Activated CD8-positive, alpha-beta memory T cell treated with anti-CD3 and anti-CD28 coated beads, Interleukin-2, amount 50 U/mL, for 1 hour (primary cell): ENCODE measurements at regions not wholly inside any gene's neighbourhood (a gene's known extent, or its start where the extent isn't known, plus 50 kb on each side); places are given as distances from the start of the nearest gene placed in this dataset.

ENCODE experiments used
- DNase-seq: peaks from one replicate; pipeline ENCODE4 v3.0.0-alpha.2; 2020; ENCODE audit errors: extremely low read depth

DNA sequence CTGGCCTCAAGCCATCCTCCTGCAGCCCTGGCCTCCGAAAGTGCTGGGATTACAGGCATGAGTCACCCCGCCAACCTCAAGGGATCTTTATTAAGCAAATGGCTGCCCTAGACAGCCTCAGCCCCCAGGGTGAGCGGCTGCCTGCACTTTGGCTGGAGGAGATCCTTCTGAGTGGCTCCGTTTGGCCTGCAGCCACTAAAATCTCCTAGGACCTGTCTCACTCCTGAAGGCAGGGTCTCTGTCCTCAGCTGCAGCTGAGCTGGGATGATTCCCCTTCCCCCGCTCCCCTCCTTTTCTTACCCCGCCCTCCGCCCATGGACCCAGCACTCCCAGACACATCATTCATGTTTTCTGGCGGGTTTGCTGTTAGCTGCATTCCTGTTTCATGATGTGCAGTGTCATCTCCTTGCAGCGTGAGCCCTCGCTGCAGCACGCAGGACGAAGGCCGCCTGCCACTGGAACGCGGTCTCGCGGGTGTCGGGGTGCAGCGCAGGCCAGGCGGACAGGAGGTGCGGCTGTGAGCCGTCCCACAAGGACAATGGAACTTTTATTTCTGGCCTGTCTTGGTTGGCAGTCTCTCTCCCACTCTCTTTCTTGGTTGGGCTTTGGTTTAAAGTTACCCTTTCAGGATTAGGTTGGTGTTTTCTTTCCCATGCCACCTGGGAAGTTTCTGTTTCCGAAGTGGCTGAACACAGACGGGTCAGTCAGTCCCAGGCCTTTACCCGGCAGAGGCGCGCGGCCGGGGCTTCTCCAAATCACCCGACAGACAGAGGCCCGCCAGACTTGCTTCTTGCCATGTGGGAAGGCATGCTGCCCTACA lies 137.1 kb downstream of the FOXD1 start:
- no peak for DNase-seq

DNA sequence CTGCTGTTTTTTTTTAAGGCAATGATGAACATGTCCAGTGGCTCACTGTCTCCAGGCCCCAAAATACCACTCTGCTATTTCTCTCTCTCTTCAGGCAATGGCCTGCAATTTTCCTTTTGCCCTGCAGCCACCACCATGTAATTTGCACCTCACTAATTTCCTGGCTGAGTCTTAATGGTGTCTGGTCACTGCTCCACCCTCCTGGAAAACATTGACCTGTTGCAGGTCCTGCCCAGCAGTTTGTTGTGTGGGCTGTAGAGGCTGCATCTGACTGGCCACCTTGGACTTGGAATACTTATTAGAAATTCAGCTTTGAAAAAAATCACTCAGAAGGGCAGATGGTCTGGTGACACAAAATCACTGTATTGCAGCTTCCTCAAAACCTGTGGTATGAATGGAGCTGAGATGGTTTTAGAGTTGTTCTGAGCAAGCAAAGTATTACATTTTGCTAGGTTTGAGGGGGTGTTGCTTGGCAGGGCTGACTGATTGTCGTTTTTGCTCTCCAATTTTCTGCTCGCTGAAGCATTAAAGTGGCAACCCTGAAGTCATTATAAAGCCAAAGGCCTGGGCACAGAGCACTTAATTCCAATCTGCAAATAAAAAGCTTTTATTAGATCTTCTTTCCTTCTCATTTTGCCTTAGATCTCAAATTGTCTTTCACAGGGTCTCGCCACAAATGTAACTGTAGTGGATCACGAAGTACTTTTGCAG lies 134.8 kb downstream of the TMEM174 start:
- no peak for DNase-seq

DNA sequence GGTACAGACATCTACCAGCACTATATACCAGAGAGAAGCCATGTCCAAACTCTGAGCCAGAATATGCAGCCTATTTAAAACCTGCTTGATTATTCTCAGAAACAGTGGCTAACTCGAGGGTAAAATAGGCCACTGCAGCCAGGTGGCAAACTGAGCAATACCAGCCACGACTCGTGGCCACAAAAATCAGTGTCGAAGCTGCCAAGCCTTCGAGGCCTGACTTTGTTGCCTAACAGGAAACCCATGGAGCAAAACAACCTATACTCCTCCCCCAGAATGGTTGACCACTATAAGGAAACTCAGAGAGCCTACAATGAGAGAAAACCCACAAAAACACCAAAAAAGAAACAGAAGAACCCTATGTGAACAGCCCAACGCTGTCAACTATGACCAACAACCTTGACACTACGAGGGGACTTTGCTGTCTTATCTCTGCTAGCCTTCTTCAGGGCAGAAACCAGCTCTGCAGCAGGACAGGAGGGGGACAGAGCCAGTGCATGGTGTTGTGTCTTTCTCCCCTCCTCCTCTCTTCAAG lies 133.8 kb downstream of the TMEM174 start:
- DNase-seq, result no peak

DNA sequence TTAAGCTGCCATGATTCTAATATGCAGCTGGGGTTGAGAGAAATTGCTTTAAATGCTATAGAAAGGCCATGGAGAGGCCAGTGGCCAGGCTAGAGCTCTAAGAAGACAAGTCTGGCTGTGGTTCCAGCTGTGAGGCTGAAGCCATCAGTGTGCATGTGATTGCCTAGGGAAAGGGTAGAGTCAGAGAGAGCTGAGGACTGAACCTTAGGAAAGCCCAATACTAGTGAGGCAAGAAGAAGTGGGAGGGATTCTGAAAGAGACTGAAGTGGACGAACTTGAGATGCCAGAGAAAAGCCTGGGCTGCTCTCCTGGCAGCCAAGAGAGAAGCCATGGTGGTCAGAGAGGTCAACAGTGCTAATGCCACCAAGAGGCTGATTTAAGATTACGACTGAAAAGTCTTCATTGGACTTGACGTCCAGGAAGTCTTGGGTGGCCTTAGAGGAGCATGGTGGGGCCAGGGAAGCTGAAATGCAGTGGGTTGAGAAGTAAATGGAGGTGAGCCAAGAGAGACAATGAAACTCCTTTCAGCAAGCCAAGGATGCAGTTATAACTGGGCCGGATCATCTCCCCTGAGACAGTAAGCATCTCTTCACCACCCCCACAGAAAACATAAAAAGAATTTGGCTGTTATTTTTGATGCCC lies 133.2 kb downstream of the TMEM174 start:
- DNase-seq, result no peak

DNA sequence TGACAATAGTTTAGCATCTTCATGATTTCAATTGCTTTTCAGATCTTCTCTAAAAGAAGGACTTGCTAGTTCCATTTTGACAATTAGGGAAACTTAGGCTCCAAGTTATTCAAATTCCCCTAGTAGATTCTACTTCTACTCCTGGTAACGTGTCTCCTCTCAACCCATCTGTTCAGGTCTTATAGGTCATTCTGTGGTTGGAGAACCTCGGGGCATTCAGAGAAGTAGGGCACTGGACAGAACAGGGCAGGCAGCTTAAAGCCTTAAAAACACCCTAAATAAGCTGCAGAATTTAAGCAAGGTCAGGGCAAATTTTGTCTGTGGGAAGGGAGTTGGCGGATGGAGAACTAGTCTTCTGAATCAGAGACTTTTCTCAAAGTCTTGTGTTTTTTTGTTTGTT lies 132.4 kb downstream of the TMEM174 start:
- DNase-seq, result no peak

DNA sequence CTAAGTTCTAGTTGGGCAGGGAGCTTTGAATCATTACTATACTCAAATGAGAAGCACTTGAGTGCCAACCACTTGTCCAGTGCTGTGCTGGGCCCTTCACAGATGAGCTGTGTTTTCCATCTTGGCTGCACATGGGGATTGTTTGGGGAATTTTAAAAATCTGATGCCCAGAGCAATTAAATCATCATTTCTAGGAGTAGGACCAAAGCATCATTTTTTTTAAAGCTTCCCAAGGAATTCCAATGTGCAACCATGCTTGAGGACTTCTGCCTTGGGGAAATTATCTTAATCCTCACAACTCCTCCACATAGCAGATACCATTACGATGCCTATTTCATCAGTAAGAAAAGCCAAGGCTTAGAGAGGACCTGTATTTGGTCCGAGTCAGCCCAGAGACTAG lies 131.4 kb downstream of the TMEM174 start:
- no peak for DNase-seq

DNA sequence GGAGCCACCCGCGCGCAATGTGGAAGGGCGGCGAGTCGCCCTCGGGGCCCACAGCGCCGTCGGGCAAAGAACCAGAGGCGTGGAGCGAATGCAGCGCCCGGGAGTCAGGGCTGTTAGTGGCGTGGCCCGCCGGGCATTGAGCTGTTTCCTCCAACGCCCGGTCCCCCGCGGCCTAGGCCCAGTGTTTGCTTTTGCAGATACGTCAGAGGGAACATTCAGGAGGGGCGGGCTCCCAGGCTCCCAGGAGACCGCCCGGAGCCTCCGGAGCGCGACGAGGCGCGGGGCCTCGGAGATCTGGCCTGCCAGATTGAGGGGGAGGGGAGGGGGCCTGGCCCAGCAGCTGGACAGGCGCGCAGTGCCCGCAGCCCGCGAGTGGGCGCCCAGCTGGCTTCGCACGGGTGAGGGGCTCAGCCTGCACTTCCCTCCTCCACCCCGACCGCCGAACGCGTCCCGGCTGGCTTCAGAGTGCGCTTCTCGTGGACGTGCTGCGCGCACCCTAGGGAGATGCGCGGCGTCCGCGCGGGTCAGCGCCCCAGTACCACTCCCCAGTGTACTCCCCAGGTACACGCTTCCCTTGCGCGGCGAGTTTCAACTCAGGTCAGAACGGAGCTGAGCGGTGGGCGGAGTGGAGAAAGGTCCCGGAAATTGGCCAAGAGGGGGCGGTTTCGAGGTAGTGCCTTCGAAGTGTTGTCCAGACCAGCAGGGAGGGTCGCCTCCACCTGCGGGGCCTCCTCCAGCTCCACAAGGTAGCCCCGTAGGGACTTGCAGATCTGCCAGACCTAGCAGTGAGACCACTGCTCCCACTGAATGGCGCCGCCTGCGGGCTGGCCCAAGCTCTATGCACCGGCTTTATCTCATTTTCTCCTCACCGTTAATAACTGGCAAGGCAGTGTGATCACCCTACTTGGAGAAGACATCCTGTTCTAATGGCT lies 130.4 kb downstream of the TMEM174 start:
- DNase-seq, result no peak

DNA sequence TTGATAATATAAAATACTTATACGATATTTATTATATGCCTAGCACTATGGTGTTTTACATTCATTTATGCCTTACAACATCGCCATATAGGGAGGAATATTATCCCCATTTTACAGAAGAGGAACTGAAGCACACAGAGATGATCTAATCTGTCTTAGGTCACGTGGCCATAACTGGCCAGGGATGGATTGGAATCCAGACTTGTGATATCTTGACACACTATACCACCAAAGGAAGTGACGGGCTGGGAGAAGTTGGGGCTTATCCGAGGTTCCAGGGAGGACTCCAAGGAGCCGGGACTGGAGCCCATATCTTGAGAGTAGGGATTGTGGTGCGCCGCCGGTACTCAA lies 129.8 kb downstream of the TMEM174 start:
- DNase-seq, result no peak

DNA sequence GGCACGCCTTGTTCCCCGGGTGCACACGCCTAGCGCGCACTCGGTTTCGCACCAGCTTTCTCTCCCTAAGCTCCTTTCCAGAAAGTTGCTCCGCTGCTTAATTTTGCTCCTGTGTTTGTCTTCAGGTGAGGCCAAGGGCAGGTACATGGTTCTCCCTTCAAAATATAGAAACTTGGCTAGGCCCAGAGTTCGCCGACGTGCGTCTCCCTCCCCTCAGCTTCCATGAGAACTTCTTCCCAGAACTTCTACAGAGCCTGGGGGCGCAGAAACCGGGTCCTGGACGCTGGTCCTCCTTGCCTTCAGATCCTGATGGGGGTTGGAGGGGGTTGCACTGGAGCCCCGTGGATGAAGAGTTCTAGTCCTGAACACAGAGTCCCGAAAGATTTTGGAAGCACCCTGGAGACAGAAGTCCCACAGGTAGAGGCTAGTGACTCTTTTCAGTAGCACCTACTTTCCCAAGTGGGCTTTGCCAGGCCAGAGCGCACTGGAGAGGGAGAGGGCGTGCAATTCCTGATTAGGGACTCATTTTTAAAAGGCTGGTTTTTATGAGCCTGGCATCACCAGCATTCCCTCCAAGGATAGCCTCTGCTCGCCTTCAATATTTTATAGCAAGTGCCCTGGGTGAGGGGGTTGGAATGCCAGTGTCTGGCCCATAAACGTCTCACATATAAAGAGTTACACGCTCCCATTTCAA lies 128.4 kb downstream of the TMEM174 start:
- DNase-seq, result no peak

DNA sequence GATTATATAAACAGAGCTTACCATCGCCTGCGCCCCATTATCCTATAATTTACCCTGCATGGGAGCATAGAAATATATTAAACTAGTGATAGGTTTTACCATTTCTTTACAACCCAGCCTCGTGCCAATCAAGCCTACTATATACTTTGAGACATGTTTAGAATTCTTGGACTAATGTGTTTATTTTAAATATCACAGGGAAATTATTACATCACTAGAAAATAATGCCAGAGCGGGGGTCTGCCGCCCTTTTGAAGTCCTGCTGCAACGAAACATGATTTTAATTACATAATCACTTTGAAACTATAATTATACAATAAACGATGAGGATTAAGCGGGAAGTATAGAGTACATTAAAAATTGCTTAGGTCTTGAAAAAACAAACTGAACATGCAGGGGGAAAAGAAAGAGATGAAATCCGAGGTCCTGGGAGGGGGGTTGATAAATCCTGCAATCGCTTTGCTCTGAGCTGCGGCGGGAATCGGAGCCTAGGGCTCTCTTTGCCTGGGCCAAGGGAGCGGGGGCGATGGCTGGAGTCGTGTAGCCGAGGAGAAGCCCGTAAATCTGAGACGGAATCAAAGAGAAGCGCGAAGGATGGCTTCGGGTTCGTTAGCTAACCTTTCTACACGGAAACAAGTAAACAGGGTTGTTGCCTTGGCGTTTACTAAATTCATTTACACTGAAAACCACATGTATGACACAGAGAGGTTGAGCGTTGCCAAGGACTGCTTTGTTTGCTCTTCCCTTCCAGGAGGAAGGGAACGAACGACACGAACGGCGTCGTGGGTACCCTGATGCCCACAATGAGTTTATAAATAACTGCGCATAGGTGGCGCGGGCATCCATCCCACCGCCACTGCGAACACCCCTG lies 127.6 kb downstream of the TMEM174 start:
- no peak for DNase-seq

DNA sequence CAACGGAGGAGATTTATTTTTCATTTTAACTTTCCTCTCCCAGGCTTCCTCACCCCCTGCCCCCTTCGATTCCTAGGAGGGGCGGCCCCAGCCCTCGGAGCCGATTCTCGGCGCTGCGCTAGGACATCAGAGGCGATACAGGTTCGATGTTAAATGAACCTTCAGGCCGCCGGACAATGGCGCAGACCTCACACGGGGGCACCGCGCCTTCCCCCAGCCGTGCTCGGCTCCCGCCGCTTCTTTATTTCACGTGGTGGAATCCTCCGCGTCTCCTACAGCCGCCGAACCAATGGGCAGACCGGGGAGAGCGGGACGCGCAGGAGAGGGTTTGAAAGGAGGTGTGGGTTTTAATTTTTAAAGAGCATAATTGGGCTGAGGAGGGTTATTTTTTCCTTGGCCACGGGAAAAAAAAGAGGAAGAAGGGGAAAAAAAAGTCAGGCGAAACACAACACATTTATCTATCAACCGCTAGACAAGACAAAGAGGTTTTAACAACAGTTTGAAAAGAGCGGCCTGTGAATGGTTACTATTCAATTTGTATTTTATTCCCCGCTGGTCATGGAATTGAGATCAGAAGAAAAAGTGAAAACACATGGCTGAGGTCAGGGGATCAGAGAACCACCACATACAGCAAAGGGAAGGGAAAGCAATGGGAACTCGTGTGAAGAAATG lies 126.8 kb downstream of the TMEM174 start:
- DNase-seq, result no peak

DNA sequence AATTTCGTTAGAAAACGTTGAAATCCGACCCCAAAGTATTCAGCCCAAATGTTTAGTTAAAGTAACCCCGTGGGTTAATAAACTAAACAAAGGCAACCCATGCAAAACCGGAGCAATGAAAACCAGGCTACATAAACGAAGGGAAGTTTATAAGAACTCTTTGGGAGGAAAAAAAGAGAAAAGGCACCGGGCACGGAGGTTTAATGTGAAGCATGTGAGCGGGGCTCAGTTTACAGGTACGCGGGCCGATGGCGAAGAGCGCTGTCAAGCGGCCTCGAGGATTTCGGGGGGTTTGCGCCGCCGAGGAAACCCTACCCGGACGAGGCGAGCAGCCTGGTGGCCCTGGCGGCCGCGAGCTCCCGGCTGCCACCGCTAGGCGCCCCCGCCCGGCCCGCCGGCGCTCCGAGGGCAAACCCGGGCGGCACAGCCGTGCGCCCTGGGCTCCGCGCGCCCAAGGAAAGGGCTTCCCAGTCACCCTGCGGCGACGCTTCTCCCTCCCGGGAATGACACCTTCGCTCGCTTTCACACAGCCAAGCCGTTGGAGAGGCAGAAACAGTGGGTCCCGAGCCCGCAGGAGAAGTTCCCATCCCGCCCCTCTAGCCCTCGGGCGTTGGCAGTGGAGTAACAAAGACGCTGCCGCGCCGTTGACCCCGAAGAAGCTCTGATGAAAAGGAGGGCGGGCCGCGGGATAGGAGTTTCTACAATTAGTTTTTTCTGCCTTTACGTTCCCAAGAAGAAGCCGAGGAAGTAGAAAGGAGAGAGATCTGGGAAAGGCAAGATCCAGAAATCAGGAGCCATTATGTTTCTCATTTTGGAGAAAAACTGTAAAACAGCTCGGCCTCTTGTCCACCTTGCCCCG lies 126.0 kb downstream of the TMEM174 start:
- DNase-seq, result no peak

DNA sequence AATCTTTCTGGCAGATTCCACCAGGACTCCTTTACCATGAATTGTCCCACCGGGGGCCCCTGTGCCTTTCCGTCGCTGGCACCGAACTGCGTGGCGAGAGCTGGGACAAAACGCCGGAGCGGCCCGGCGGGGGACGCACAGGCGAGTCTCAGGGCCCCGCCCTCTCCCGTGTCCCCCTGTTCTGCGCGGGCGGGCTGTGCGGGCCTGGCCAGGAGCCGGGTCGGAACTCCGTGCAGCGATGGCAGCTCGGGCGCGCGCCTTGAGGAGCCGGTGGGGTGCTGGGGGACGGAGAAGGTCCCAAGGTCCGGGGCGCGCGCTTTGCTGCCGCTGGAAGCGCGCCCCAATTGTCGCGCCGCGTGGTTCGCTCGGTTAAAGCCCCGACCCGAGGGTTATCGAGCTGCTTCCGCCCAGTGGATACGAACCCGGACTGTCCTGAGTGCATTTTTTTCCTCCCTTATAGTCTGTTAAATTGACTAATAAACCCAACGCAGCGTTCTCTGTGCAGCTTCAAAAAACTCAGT lies 125.3 kb downstream of the TMEM174 start:
- DNase-seq, result no peak

DNA sequence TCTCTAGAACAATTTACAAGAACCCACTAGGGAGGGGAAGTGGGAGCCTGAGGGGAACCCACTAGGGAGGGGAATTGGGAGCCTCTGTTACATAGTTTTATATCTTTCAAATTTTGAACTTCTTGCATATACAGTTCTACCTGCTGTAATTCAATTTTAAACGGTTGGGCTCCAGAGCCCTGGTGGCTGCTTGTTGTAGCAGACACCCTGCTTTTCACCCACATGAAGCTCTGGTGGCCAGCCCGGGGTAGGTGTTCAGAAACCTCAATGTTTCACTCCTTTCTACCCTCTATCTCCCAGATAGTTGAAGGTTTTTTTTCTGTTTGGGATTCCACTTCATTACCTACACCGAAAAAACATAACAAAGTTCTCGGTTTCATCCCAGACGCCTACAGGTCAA lies 124.4 kb downstream of the TMEM174 start:
- DNase-seq, result no peak

DNA sequence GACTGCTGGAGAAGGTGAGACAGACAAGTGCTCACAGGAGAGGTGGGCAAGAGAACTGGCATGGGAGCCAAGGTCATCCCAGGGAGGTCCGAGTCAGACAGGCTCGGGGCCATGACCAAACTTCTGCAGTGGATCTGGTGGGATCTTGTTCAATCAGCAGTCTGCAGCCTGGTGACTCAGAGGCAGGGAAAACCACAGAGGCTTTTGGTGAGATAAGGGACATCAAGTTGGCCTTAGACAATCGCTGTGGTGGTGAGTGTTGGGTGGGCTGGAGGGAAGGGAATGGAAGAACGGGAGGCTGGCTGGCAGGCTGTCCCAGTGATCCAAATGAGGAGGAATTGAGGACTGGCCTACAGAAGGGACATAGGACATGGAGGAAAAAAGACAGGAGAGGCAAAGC lies 123.8 kb downstream of the TMEM174 start:
- no peak for DNase-seq

DNA sequence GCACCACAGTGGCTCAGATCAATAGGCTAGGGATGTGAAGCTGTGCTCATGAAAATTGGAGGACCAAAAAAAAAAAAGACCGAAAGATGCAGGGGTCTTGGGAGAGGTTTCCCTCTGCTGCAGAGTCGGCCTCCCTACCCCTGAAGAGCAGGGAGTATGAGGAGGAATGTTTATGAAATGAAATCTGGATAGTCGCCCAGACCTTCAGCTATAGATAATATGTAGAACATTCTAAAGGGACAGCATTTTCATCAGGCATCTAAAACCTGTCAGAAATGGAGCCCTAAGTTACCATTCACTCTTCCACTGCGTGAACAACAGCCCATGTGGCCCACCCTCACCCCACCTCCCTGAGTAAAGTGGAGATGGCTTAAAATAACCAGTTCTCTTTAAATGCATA lies 122.9 kb downstream of the TMEM174 start:
- DNase-seq, result no peak

DNA sequence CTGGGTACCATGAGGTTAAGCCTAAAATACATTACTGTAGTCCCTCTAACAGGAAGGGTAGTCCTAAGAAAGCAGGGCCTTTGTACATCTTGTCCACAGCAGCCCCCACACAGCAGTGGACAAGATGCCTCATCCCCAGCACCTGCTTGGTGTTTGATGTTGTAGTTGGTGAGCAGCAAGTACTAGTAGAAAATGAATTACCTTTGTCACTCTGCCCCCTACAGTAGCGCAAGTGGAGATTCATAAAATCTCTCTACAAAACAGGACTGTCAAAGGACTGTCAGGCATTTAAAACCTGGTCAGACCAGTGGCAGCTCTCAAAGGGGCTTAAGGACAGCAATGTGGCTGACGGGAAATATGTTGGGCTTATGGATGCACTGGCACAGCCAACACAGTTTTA lies 122.5 kb downstream of the TMEM174 start:
- no peak for DNase-seq

DNA sequence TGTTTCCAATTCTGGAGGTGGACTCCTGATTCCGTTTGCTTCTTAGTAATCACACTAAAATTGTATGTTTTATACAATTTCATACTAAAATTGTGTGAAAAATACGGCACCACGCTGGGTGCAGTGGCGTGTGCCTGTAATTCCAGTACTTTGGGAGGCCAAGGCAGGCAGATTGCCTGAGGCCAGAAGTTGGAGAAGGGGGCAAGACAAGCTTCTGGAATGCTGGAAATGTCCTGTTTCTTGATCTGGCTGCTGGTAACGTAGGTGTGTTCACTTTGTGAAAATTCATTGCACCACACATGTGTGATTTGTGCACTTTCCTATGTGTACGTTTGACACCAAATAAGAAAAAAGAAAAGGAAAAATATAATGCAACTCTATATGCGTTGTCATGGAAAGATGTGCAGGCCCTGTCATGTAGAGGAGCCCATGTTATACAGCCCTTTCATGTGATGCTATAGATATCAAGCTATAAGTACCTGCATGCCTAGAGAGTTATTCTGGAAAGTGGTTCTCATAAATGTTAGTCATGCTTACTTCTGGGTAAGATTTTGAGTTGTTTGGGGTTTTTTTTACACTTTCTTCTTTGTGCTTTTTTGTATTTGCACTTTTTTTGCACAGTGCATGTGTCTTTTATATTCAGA lies 119.9 kb downstream of the TMEM174 start:
- no peak for DNase-seq
